H9 (cell line): ENCODE measurements at regions not wholly inside any gene's neighbourhood (a gene's known extent, or its start where the extent isn't known, plus 50 kb on each side); places are given as distances from the start of the nearest gene placed in this dataset.

Source experiments
- DNase-seq: peaks from one replicate; pipeline ENCODE4 v3.0.0-alpha.2; 2017
- H2AFZ ChIP-seq: one replicate; pipeline ENCODE4 v1.6.1; 2013; ENCODE audit warnings: mild to moderate bottlenecking, low read length, control low read depth, moderate library complexity
- H2AK5ac ChIP-seq: 2 replicates; pipeline ENCODE4 v1.6.1; 2013; ENCODE audit warnings: low read length, control low read depth, mixed read lengths; ENCODE audit not compliant: insufficient read length
- H2BK120ac ChIP-seq: one replicate; pipeline ENCODE4 v1.6.1; 2013; ENCODE audit warnings: low read depth, mild to moderate bottlenecking, low read length, control low read depth, inconsistent platforms; ENCODE audit not compliant: poor library complexity, severe bottlenecking
- H2BK12ac ChIP-seq: 2 replicates; pipeline ENCODE4 v1.6.1; 2013; ENCODE audit warnings: low read length, control low read depth, mixed read lengths, low read depth; ENCODE audit not compliant: insufficient read length
- H2BK15ac ChIP-seq: 2 replicates; pipeline ENCODE4 v1.6.1; 2013; ENCODE audit warnings: low read depth, low read length, control low read depth
- H2BK20ac ChIP-seq: one replicate; pipeline ENCODE4 v1.6.1; 2013; ENCODE audit warnings: low read depth, mild to moderate bottlenecking, low read length, control low read depth, inconsistent platforms; ENCODE audit not compliant: poor library complexity, severe bottlenecking
- H2BK5ac ChIP-seq: 2 replicates; pipeline ENCODE4 v1.6.1; 2013; ENCODE audit warnings: low read length, control low read depth, mixed read lengths; ENCODE audit not compliant: insufficient read length
- H3K14ac ChIP-seq: 2 replicates; pipeline ENCODE4 v1.6.1; 2013; ENCODE audit warnings: low read length, control low read depth; ENCODE audit not compliant: insufficient read depth
- H3K18ac ChIP-seq: 2 replicates; pipeline ENCODE4 v1.6.1; 2013; ENCODE audit warnings: low read depth, mild to moderate bottlenecking, mixed read lengths, low read length, control low read depth; ENCODE audit not compliant: insufficient read length
- H3K23ac ChIP-seq: 2 replicates; pipeline ENCODE4 v1.6.1; 2013; ENCODE audit warnings: low read length, control low read depth, mixed read lengths, low read depth; ENCODE audit not compliant: insufficient read length
- H3K23me2 ChIP-seq: 2 replicates; pipeline ENCODE4 v1.6.1; 2013; ENCODE audit warnings: low read depth, mild to moderate bottlenecking, mixed read lengths, low read length, control low read depth; ENCODE audit not compliant: insufficient read length, poor library complexity, severe bottlenecking
- H3K27ac ChIP-seq: 2 replicates; pipeline ENCODE4 v1.5.1; 2013; ENCODE audit warnings: low read length, control low read depth, mixed read lengths, low read depth; ENCODE audit not compliant: insufficient read length
- H3K27me3 ChIP-seq: 2 replicates; pipeline ENCODE4 v1.6.1; 2013; ENCODE audit warnings: low read length, control low read depth, inconsistent platforms; ENCODE audit not compliant: insufficient read depth
- H3K4ac ChIP-seq: 2 replicates; pipeline ENCODE4 v1.6.1; 2013; ENCODE audit warnings: low read depth, mild to moderate bottlenecking, control low read depth, inconsistent platforms, low read length, moderate library complexity
- H3K4me1 ChIP-seq: 2 replicates; pipeline ENCODE4 v1.6.1; 2013; ENCODE audit warnings: low read length, control low read depth, inconsistent platforms; ENCODE audit not compliant: insufficient read depth
- H3K4me2 ChIP-seq: 2 replicates; pipeline ENCODE4 v1.6.1; 2013; ENCODE audit warnings: low read length, control low read depth, mixed read lengths; ENCODE audit not compliant: insufficient read length, insufficient read depth
- H3K56ac ChIP-seq: 2 replicates; pipeline ENCODE4 v1.6.1; 2013; ENCODE audit warnings: low read depth, mild to moderate bottlenecking, mixed read lengths, low read length, control low read depth; ENCODE audit not compliant: insufficient read length
- H3K79me1 ChIP-seq: 2 replicates; pipeline ENCODE4 v1.6.1; 2013; ENCODE audit warnings: low read depth, mild to moderate bottlenecking, moderate library complexity, low read length, control low read depth, inconsistent platforms; ENCODE audit not compliant: insufficient read depth, poor library complexity, severe bottlenecking
- H3K79me2 ChIP-seq: 2 replicates; pipeline ENCODE4 v1.6.1; 2013; ENCODE audit warnings: low read length, control low read depth, inconsistent platforms; ENCODE audit not compliant: insufficient read depth
- H3K9ac ChIP-seq: 2 replicates; pipeline ENCODE4 v1.6.1; 2013; ENCODE audit warnings: low read length, control low read depth, mixed read lengths; ENCODE audit not compliant: insufficient read length; ENCODE audit errors: extremely low read depth
- H3K9me3 ChIP-seq: one replicate; pipeline ENCODE4 v1.6.1; 2013; ENCODE audit warnings: low read depth, low read length, inconsistent platforms; ENCODE audit not compliant: control insufficient read depth
- H3T11ph ChIP-seq: one replicate; pipeline ENCODE4 v1.6.1; 2013; ENCODE audit warnings: mild to moderate bottlenecking, low read length, control low read depth, inconsistent platforms
- H4K20me1 ChIP-seq: one replicate; pipeline ENCODE4 v1.6.1; 2013; ENCODE audit not compliant: control insufficient read depth, insufficient read length, insufficient read depth
- H4K5ac ChIP-seq: 2 replicates; pipeline ENCODE4 v1.6.1; 2013; ENCODE audit warnings: low read depth, mild to moderate bottlenecking, mixed read lengths, low read length, control low read depth; ENCODE audit not compliant: insufficient read length
- H4K8ac ChIP-seq: replicated peaks from 2 replicates; pipeline ENCODE4 v1.6.1; 2013; ENCODE audit warnings: low read length, control low read depth, mixed read lengths, low read depth; ENCODE audit not compliant: insufficient read length
- H4K91ac ChIP-seq: 2 replicates; pipeline ENCODE4 v1.6.1; 2013; ENCODE audit warnings: low read depth, mild to moderate bottlenecking, moderate library complexity, mixed read lengths, low read length, control low read depth; ENCODE audit not compliant: insufficient read length
- H3K27ac Mint-ChIP-seq, 3 experiments: 2 replicates in 2 of 3; 3 replicates in 1 of 3; pipeline ENCODE4 v1.8.0; 2020 to 2021; ENCODE audit warnings: mixed read lengths in 3 of 3, mild to moderate bottlenecking in 1 of 3, moderate library complexity in 1 of 3
- H3K27me3 Mint-ChIP-seq: 2 replicates; pipeline ENCODE4 v1.8.0; 2021; ENCODE audit warnings: low read depth, mild to moderate bottlenecking, moderate library complexity, mixed read lengths
- H3K36me3 Mint-ChIP-seq, 3 experiments: 2 replicates in 2 of 3; 3 replicates in 1 of 3; pipeline ENCODE4 v1.8.0; 2020 to 2021; ENCODE audit warnings: low read depth in 3 of 3, mixed read lengths in 3 of 3; ENCODE audit not compliant: insufficient read depth in 1 of 3
- H3K4me1 Mint-ChIP-seq, 2 experiments: 2 replicates each; pipeline ENCODE4 v1.8.0; 2020; ENCODE audit warnings: mixed read lengths in 2 of 2
- H3K4me3 Mint-ChIP-seq, 2 experiments: 2 replicates in 1 of 2; 3 replicates in 1 of 2; pipeline ENCODE4 v1.8.0; 2020 to 2021; ENCODE audit warnings: mild to moderate bottlenecking in 2 of 2, mixed read lengths in 2 of 2, moderate library complexity in 1 of 2
- H3K9me3 Mint-ChIP-seq, 2 experiments: 2 replicates in 1 of 2; 3 replicates in 1 of 2; pipeline ENCODE4 v1.8.0; 2020; ENCODE audit warnings: mild to moderate bottlenecking in 2 of 2, mixed read lengths in 2 of 2, moderate library complexity in 1 of 2
- CTCF ChIP-seq: fragments of 200-600 bp; sonication (generic); conservative IDR thresholded peaks from 3 replicates; pipeline ENCODE4 v1.8.0; 2021; ENCODE audit warnings: antibody characterized with exemption, mild to moderate bottlenecking
- WGBS: extraction: QIAGEN DNeasy Blood & Tissue Kit; methylation state at CpG from one replicate; pipeline ENCODE4 v1.1.7; 2013; ENCODE audit warnings: missing lambda C conversion rate, low lambda C conversion rate, mixed read lengths; ENCODE audit not compliant: insufficient read length; ENCODE audit errors: extremely low coverage; 5-methylcytosine and 5-hydroxymethylcytosine counted together

GRCh38 chr5:174947548-174947947 lies 223.2 kb downstream of the MSX2 start:
- H3T11ph ChIP-seq = no peak overlapping the region
- H4K5ac ChIP-seq = no peak overlapping the region
- H3K4ac ChIP-seq = no peak overlapping the region
- no peak overlapping the region for H3K23ac ChIP-seq
- Mint-ChIP-seq H3K4me1 (no peaks in the 10 kb centered on the region), H3K36me3 (no peaks in the 10 kb centered on the region), H3K27ac (no peak overlapping the region), H3K4me3 (no peak overlapping the region), H3K9me3 (no peaks in the 10 kb centered on the region; a peak in 1 of 5 replicates), H3K27me3 (peaks cover 14% of the 10 kb centered on the region)
- no peaks in the 10 kb centered on the region for H3K79me1 ChIP-seq
- H3K27me3 ChIP-seq = no peaks in the 10 kb centered on the region
- no peak overlapping the region for H3K56ac ChIP-seq
- DNase-seq = no peak
- H3K14ac ChIP-seq = no peak overlapping the region
- H4K20me1 ChIP-seq = no peaks in the 10 kb centered on the region
- no CpG with 5 or more reads among the region's 1 CpG for WGBS
- no peak for TF ChIP-seq CTCF
- H2BK12ac ChIP-seq = no peak overlapping the region
- no peak overlapping the region for H2BK15ac ChIP-seq
- H3K23me2 ChIP-seq = no peaks in the 10 kb centered on the region
- no peak overlapping the region for H2AFZ ChIP-seq
- H3K79me2 ChIP-seq = no peaks in the 10 kb centered on the region
- H3K27ac ChIP-seq = no peak overlapping the region
- H3K9ac ChIP-seq = no peak overlapping the region
- no peak overlapping the region for H4K91ac ChIP-seq
- no peak overlapping the region for H2BK20ac ChIP-seq
- no peak overlapping the region for H2BK5ac ChIP-seq
- H3K9me3 ChIP-seq = no peaks in the 10 kb centered on the region
- no peak overlapping the region for H4K8ac ChIP-seq
- no peak overlapping the region for H3K4me2 ChIP-seq
- no peak overlapping the region for H2AK5ac ChIP-seq
- H3K4me1 ChIP-seq = no peaks in the 10 kb centered on the region
- no peak overlapping the region for H3K18ac ChIP-seq
- no peak overlapping the region for H2BK120ac ChIP-seq
